ENCODE measurements at regions not wholly inside any gene's neighbourhood (a gene's known extent, or its start where the extent isn't known, plus 50 kb on each side); places are given as distances from the start of the nearest gene placed in this dataset.

DNA sequence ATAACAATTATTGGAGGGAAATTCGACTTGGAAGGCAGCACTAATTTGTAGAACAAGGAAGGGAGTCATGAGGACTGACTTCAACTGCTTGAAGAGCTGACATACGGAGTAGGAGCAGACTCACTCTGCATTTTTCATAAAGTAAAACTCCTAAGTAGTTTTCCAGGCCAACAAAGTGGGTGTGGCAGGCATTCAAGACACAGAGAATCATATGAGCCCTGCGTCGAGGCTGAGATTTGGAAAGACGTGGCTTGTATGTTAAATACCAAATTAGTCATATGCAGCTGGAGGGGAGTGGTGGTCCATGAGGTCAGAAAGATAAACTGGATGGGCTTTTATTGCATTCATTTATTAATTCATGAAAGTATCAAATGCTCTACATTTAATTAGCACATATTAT, 255.7 kb upstream of the JUN start:
- no peak overlapping the region for H3K27ac ChIP-seq
- peaks cover 0 to 23% (median 5%) of the 10 kb centered on the region in 4 donors for H3K4me1 ChIP-seq
- no peak for TF ChIP-seq POLR2A (IDR thresholded peaks at IDR 0.05)
- TF ChIP-seq CTCF (IDR thresholded peaks at IDR 0.05) = no peak
- DNase-seq (ENCODE audit: low spot score in 2 of 2) = no peak
- 66 to 70% methylated on average over 5 of the region's 5 CpGs for WGBS, 2 donors
- no peaks in the 10 kb centered on the region for H3K27me3 ChIP-seq
- no peak overlapping the region for H3K4me3 ChIP-seq
- H3K9me3 ChIP-seq = no peaks in the 10 kb centered on the region
- H3K36me3 ChIP-seq = no peaks in the 10 kb centered on the region

- Histone ChIP-seq H3K36me3 (no peaks in the 10 kb centered on the region), H3K4me1 (peaks cover 0 to 23% (median 5%) of the 10 kb centered on the region in 4 donors), H3K4me3 (no peak overlapping the region), H3K27me3 (no peaks in the 10 kb centered on the region), H3K9me3 (no peaks in the 10 kb centered on the region), H3K27ac (no peak overlapping the region)
- DNase-seq (ENCODE audit: low spot score in 2 of 2) = no peak
- WGBS, 2 donors = 88 to 94% methylated on average over 2 of the region's 2 CpGs
- TF ChIP-seq EP300 (IDR thresholded peaks at IDR 0.05) (no peak), POLR2A (IDR thresholded peaks at IDR 0.05) (no peak), CTCF (IDR thresholded peaks at IDR 0.05) (no peak)
Observed at GRCh38 chr1:59040486-59040885, 256.4 kb upstream of the FGGY start.

DNA sequence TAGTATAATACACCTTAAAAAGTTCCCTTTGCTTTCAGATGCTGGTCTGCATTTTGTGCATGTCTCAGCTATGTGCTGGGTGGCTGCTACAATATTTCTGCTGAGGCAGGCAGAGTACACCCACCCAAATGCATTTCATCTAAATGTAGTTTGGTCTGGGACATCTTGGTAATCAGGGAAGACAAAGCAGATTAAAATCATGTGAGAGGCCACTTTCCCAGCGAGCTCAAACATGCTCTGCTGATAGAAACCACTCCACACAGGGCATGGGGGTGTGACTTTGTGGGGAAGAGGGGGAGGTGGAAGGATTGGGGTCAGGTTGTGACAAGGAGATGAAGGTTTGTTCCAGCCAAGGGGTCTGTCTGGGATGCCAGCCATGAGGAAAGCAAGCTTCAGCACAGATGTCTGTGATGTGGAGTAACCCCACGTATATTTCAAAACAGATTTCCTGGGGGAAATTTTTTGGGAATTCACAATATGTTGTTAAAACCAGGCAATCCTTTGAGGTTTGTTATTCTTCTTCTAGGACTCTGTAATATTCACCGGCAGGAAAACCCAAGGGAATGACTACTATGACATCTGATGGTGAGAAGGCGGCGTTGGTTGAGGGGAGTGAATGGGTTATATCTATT, 255.1 kb upstream of the FGGY start:
- Histone ChIP-seq H3K27me3 (no peaks in the 10 kb centered on the region), H3K36me3 (no peaks in the 10 kb centered on the region), H3K4me1 (peaks cover 0 to 26% (median 5%) of the 10 kb centered on the region in 4 donors), H3K27ac (peak overlapping the region in 1 of 4 donors; percentile 47), H3K4me3 (no peak overlapping the region), H3K9me3 (no peaks in the 10 kb centered on the region)
- no peak for DNase-seq (ENCODE audit: low spot score in 2 of 2)
- 70 to 73% methylated on average over 5 of the region's 5 CpGs for WGBS, 2 donors
- TF ChIP-seq CTCF (IDR thresholded peaks at IDR 0.05) = no peak
- no peak for TF ChIP-seq POLR2A (IDR thresholded peaks at IDR 0.05)
- no peak for TF ChIP-seq EP300 (IDR thresholded peaks at IDR 0.05)

GRCh38 chr1:59043796-59044195, 253.1 kb upstream of the FGGY start:
- H3K27me3 ChIP-seq = no peaks in the 10 kb centered on the region
- H3K4me3 ChIP-seq = no peak overlapping the region
- TF ChIP-seq EP300 (IDR thresholded peaks at IDR 0.05) (peak in 1 of 2 donors; percentile 80), CTCF (IDR thresholded peaks at IDR 0.05) (no peak), POLR2A (IDR thresholded peaks at IDR 0.05) (no peak)
- no peaks in the 10 kb centered on the region for H3K36me3 ChIP-seq
- H3K27ac ChIP-seq = peak overlapping the region in 3 of 4 donors; percentile 38 to 43 (median 42)
- DNase-seq (ENCODE audit: low spot score in 2 of 2) = peak; percentile 66 to 76
- peaks cover 0 to 28% (median 5%) of the 10 kb centered on the region in 4 donors for H3K4me1 ChIP-seq
- H3K9me3 ChIP-seq = no peaks in the 10 kb centered on the region
- 44 to 55% methylated on average over 4 of the region's 4 CpGs for WGBS, 2 donors

GRCh38 chr1:59044535-59045121, 252.3 kb upstream of the FGGY start:
- 94 to 100% methylated on average over 2 of the region's 2 CpGs for WGBS, 2 donors
- TF ChIP-seq EP300 (IDR thresholded peaks at IDR 0.05) = no peak
- DNase-seq (ENCODE audit: low spot score in 2 of 2) = no peak
- Histone ChIP-seq H3K27me3 (no peaks in the 10 kb centered on the region), H3K36me3 (no peaks in the 10 kb centered on the region), H3K27ac (peak overlapping the region in 2 of 4 donors; percentile 42 to 43), H3K9me3 (no peaks in the 10 kb centered on the region), H3K4me1 (peaks cover 0 to 28% (median 5%) of the 10 kb centered on the region in 4 donors), H3K4me3 (no peak overlapping the region)

All from tibial nerve (tissue), 4 donors.